ENCODE measurements at regions not wholly inside any gene's neighbourhood (a gene's known extent, or its start where the extent isn't known, plus 50 kb on each side); places are given as distances from the start of the nearest gene placed in this dataset.
"Not testable (repeated sequence)": the region's sequence is repeated elsewhere in the genome, so short reads cannot be mapped to it uniquely, and the experiment has no call there.

DNA sequence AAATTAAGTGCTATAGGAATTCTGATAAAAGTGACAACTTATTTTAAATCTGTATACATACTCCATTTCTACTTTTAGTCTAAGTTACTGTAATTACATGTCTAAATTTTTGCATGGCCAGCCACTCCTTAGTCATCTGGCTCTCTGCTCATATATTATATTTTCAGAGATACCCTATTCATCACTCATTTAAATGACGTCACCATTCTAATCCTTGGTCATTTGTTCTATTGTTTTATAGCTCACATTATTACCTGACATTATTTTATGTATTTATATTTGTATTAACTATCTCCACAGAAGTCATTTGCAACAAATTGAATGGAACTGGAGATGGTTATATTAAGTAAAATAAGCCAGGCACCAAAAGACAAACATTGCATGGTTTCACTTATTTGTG is 179.6 kb upstream of the CXorf51A start:
- H3K27ac ChIP-seq (replicated peaks), result no peak overlapping the region
- H3K4me3 ChIP-seq, result no peak overlapping the region
- intact Hi-C loops (cut with micrococcal nuclease), result no loop called here
- no peaks in the 10 kb centered on the region for H3K27me3 ChIP-seq (ENCODE audit: low read depth)
- no peaks in the 10 kb centered on the region for H3K9me3 ChIP-seq (replicated peaks)
- H3K4me1 ChIP-seq, result no peaks in the 10 kb centered on the region
- TF ChIP-seq CTCF (IDR thresholded peaks at IDR 0.05; ENCODE audit: borderline replicate concordance), result no peak
- DNase-seq, result no peak
- H3K36me3 ChIP-seq, result no peaks in the 10 kb centered on the region

DNA sequence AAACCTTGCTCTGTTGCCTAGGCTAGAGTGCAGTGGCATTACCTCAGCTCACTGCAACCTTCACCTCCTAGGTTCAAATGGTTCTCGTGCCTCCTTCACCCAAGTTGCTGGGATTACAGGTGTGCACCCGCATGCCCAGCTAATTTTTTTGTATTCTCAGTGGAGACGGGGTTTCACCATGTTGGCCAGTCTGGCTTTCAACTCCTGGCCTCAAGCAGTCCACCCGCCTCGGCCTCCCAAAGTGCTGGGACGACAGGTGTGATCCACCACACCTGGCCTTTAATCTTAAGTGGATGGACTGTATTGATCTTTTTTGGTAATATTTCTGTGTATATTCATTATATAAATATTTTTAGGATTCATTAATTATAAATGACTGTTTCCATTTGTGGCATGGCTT is 158.7 kb upstream of the CXorf51A start:
- DNase-seq, result no peak
- no peak overlapping the region for H3K4me3 ChIP-seq
- no peaks in the 10 kb centered on the region for H3K4me1 ChIP-seq
- no peak for TF ChIP-seq CTCF (IDR thresholded peaks at IDR 0.05; ENCODE audit: borderline replicate concordance)
- intact Hi-C loops (cut with micrococcal nuclease), result no loop called here
- no peak overlapping the region for H3K27ac ChIP-seq (replicated peaks)
- no peaks in the 10 kb centered on the region for H3K27me3 ChIP-seq (ENCODE audit: low read depth)
- H3K9me3 ChIP-seq (replicated peaks), result no peaks in the 10 kb centered on the region
- H3K36me3 ChIP-seq, result no peaks in the 10 kb centered on the region

DNA sequence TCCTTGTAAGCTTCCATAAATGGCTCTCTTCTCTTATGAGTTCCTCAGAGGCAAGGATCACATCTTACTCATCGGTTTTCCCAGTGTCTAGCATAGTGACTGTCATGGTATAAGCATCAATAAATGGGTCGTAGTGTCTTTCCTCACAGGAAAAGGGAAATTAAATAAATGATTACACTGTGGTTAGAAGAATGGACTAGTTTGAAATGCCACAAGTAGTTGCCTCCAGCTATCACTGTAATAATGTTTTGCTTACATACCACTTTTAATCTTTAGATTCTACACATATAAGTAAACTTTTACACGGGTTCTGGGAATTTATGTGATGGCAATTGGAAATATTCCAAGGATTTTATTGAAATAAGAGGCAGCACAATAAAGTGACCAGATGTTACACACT is 152.8 kb upstream of the CXorf51A start:
- intact Hi-C loops (cut with micrococcal nuclease), result no loop called here
- H3K27me3 ChIP-seq (ENCODE audit: low read depth), result no peaks in the 10 kb centered on the region
- H3K9me3 ChIP-seq (replicated peaks), result no peaks in the 10 kb centered on the region
- H3K4me3 ChIP-seq, result no peak overlapping the region
- no peaks in the 10 kb centered on the region for H3K36me3 ChIP-seq
- H3K27ac ChIP-seq (replicated peaks), result no peak overlapping the region
- DNase-seq, result no peak
- H3K4me1 ChIP-seq, result no peaks in the 10 kb centered on the region
- TF ChIP-seq CTCF (IDR thresholded peaks at IDR 0.05; ENCODE audit: borderline replicate concordance), result no peak

- Histone ChIP-seq H3K4me3 (no peak overlapping the region), H3K27ac (replicated peaks) (no peak overlapping the region), H3K9me3 (replicated peaks) (no peaks in the 10 kb centered on the region), H3K36me3 (no peaks in the 10 kb centered on the region), H3K27me3 (ENCODE audit: low read depth) (no peaks in the 10 kb centered on the region), H3K4me1 (no peaks in the 10 kb centered on the region)
- intact Hi-C loops (cut with micrococcal nuclease), result no loop called here
- DNase-seq, result no peak
- no peak for TF ChIP-seq CTCF (IDR thresholded peaks at IDR 0.05; ENCODE audit: borderline replicate concordance)
Measured at GRCh38 chrX:146956760-146957159, 142.2 kb upstream of the CXorf51A start.

GRCh38 chrX:146934256-146934655 is 119.7 kb upstream of the CXorf51A start:
- no peak overlapping the region for H3K27ac ChIP-seq (replicated peaks)
- DNase-seq, result no peak
- no peak overlapping the region for H3K4me3 ChIP-seq
- no peaks in the 10 kb centered on the region for H3K9me3 ChIP-seq (replicated peaks)
- no peaks in the 10 kb centered on the region for H3K27me3 ChIP-seq (ENCODE audit: low read depth)
- TF ChIP-seq CTCF (IDR thresholded peaks at IDR 0.05; ENCODE audit: borderline replicate concordance), result no peak
- H3K4me1 ChIP-seq, result no peaks in the 10 kb centered on the region
- intact Hi-C loops (cut with micrococcal nuclease), result no loop called here
- H3K36me3 ChIP-seq, result no peaks in the 10 kb centered on the region

DNA sequence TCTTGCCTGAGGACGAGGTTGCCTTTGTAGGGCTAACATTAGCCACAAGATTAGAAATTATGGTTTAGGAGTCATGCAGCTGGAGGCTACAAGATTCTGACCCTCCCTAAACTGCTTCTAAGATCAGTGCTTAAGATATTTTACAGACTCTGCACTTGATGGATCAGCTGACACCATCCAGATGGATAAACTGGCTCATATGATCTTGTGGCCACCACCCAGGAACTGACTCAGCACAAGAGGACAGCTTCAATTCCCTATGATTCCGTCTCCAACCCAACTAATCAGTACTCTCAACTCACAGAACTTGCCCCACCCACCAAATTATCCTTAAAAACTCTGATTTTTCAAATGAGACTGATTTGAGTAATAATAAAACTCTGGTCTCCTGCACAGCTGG is 118.5 kb upstream of the CXorf51A start:
- H3K4me3 ChIP-seq; intact Hi-C loops (cut with micrococcal nuclease); H3K36me3 ChIP-seq; H3K27ac ChIP-seq (replicated peaks); H3K4me1 ChIP-seq; H3K27me3 ChIP-seq (ENCODE audit: low read depth); H3K9me3 ChIP-seq (replicated peaks): not testable (repeated sequence)
- peak; percentile 11 for DNase-seq

Data from left ventricle myocardium inferior (tissue), 1 donor.